ENCODE measurements at regions not wholly inside any gene's neighbourhood (a gene's known extent, or its start where the extent isn't known, plus 50 kb on each side); places are given as distances from the start of the nearest gene placed in this dataset.

GRCh38 chr20:58084966-58085365, 143.5 kb downstream of the ANKRD60 start:
- intact Hi-C loops (cut with micrococcal nuclease; ENCODE audit: unreplicated experiment), result no loop called here
- ChIA-PET CTCF (no interaction called here), POLR2A (ENCODE audit: low non-redundant PET) (no interaction called here)
- Histone ChIP-seq H3K9me3 (ENCODE audit: low read depth, low read length, poor library complexity, severe bottlenecking) (no peaks in the 10 kb centered on the region), H3K27ac (ENCODE audit: low read depth, low read length, poor library complexity, severe bottlenecking) (no peak overlapping the region), H3K4me1 (ENCODE audit: insufficient read depth, low read length, poor library complexity, severe bottlenecking) (no peaks in the 10 kb centered on the region), H3K36me3 (ENCODE audit: insufficient read depth, low read length, poor library complexity, severe bottlenecking) (no peaks in the 10 kb centered on the region), H3K27me3 (replicated peaks; ENCODE audit: insufficient read depth, low read depth, low read length, poor library complexity) (no peaks in the 10 kb centered on the region), H3K4me3 (ENCODE audit: low read depth, low read length, poor library complexity, severe bottlenecking) (no peak overlapping the region)
- DNase-seq (ENCODE audit: low spot score), result no peak
- BruUV-seq (replicated peaks), result no TSS peak
- TF ChIP-seq EZH2 (IDR thresholded peaks at IDR 0.05; ENCODE audit: borderline replicate concordance, low read depth, low read length, poor library complexity, severe bottlenecking) (no peak), CTCF (conservative IDR thresholded peaks at IDR 0.05; ENCODE audit: low read depth, low read length) (no peak)

- TF ChIP-seq CTCF (conservative IDR thresholded peaks at IDR 0.05; ENCODE audit: low read depth, low read length) (no peak), EZH2 (IDR thresholded peaks at IDR 0.05; ENCODE audit: borderline replicate concordance, low read depth, low read length, poor library complexity, severe bottlenecking) (no peak)
- H3K4me3 ChIP-seq (ENCODE audit: low read depth, low read length, poor library complexity, severe bottlenecking), result no peak overlapping the region
- no peaks in the 10 kb centered on the region for H3K27me3 ChIP-seq (replicated peaks; ENCODE audit: insufficient read depth, low read depth, low read length, poor library complexity)
- no TSS peak for BruUV-seq (replicated peaks)
- no peaks in the 10 kb centered on the region for H3K36me3 ChIP-seq (ENCODE audit: insufficient read depth, low read length, poor library complexity, severe bottlenecking)
- no peak for DNase-seq (ENCODE audit: low spot score)
- intact Hi-C loops (cut with micrococcal nuclease; ENCODE audit: unreplicated experiment), result no loop called here
- no peak overlapping the region for H3K27ac ChIP-seq (ENCODE audit: low read depth, low read length, poor library complexity, severe bottlenecking)
- no peaks in the 10 kb centered on the region for H3K4me1 ChIP-seq (ENCODE audit: insufficient read depth, low read length, poor library complexity, severe bottlenecking)
- H3K9me3 ChIP-seq (ENCODE audit: low read depth, low read length, poor library complexity, severe bottlenecking), result no peaks in the 10 kb centered on the region
- ChIA-PET CTCF (no interaction called here), POLR2A (ENCODE audit: low non-redundant PET) (no interaction called here)
Observed at GRCh38 chr20:58084566-58084965, 143.9 kb downstream of the ANKRD60 start.

GRCh38 chr20:58081846-58082245, 146.6 kb downstream of the ANKRD60 start:
- H3K27ac ChIP-seq (ENCODE audit: low read depth, low read length, poor library complexity, severe bottlenecking), result no peak overlapping the region
- no peaks in the 10 kb centered on the region for H3K36me3 ChIP-seq (ENCODE audit: insufficient read depth, low read length, poor library complexity, severe bottlenecking)
- no peak for DNase-seq (ENCODE audit: low spot score)
- ChIA-PET POLR2A (ENCODE audit: low non-redundant PET) (no interaction called here), CTCF (no interaction called here)
- H3K4me1 ChIP-seq (ENCODE audit: insufficient read depth, low read length, poor library complexity, severe bottlenecking), result no peaks in the 10 kb centered on the region
- no peak for TF ChIP-seq CTCF (conservative IDR thresholded peaks at IDR 0.05; ENCODE audit: low read depth, low read length)
- TF ChIP-seq EZH2 (IDR thresholded peaks at IDR 0.05; ENCODE audit: borderline replicate concordance, low read depth, low read length, poor library complexity, severe bottlenecking), result no peak
- H3K27me3 ChIP-seq (replicated peaks; ENCODE audit: insufficient read depth, low read depth, low read length, poor library complexity), result no peaks in the 10 kb centered on the region
- no peaks in the 10 kb centered on the region for H3K9me3 ChIP-seq (ENCODE audit: low read depth, low read length, poor library complexity, severe bottlenecking)
- intact Hi-C loops (cut with micrococcal nuclease; ENCODE audit: unreplicated experiment), result no loop called here
- no TSS peak for BruUV-seq (replicated peaks)
- no peak overlapping the region for H3K4me3 ChIP-seq (ENCODE audit: low read depth, low read length, poor library complexity, severe bottlenecking)
